Activated CD8-positive, alpha-beta memory T cell treated with anti-CD3 and anti-CD28 coated beads for 24 hours (primary cell): ENCODE measurements at regions not wholly inside any gene's neighbourhood (a gene's known extent, or its start where the extent isn't known, plus 50 kb on each side); places are given as distances from the start of the nearest gene placed in this dataset.

Source experiments
- DNase-seq: peaks from one replicate; pipeline ENCODE4 v3.0.0-alpha.2; 2020

GRCh38 chr18:25470062-25470461 lies 118.1 kb upstream of the ZNF521 start:
- DNase-seq = no peak

GRCh38 chr18:25469489-25469888 lies 117.5 kb upstream of the ZNF521 start:
- no peak for DNase-seq

- DNase-seq = no peak
Measured at GRCh38 chr18:25467226-25467987, 115.4 kb upstream of the ZNF521 start.

GRCh38 chr18:25465152-25465732 lies 113.3 kb upstream of the ZNF521 start:
- DNase-seq = no peak

GRCh38 chr18:25464227-25464626 lies 112.3 kb upstream of the ZNF521 start:
- no peak for DNase-seq

- DNase-seq = no peak
Measured at GRCh38 chr18:25463726-25464125, 111.8 kb upstream of the ZNF521 start.

GRCh38 chr18:25459814-25460213 lies 107.8 kb upstream of the ZNF521 start:
- no peak for DNase-seq

GRCh38 chr18:25457601-25458000 lies 105.6 kb upstream of the ZNF521 start:
- no peak for DNase-seq

GRCh38 chr18:25457126-25457525 lies 105.2 kb upstream of the ZNF521 start:
- DNase-seq = no peak

- no peak for DNase-seq
Measured at GRCh38 chr18:25456334-25457010, 104.5 kb upstream of the ZNF521 start.

- no peak for DNase-seq
Measured at GRCh38 chr18:25455646-25456045, 103.7 kb upstream of the ZNF521 start.

GRCh38 chr18:25455159-25455558 lies 103.2 kb upstream of the ZNF521 start:
- DNase-seq = no peak

GRCh38 chr18:25454730-25455129 lies 102.8 kb upstream of the ZNF521 start:
- no peak for DNase-seq

- DNase-seq = no peak
Measured at GRCh38 chr18:25454270-25454659, 102.3 kb upstream of the ZNF521 start.

GRCh38 chr18:25453556-25454269 lies 101.7 kb upstream of the ZNF521 start:
- no peak for DNase-seq

GRCh38 chr18:25451077-25451658 lies 99.2 kb upstream of the ZNF521 start:
- DNase-seq = no peak

GRCh38 chr18:25449046-25449445 lies 97.1 kb upstream of the ZNF521 start:
- no peak for DNase-seq

GRCh38 chr18:25446972-25447371 lies 95.0 kb upstream of the ZNF521 start:
- no peak for DNase-seq

- DNase-seq = no peak
Measured at GRCh38 chr18:25445430-25445829, 93.5 kb upstream of the ZNF521 start.

- DNase-seq = no peak
Measured at GRCh38 chr18:25443776-25444175, 91.8 kb upstream of the ZNF521 start.

- no peak for DNase-seq
Measured at GRCh38 chr18:25435149-25435782, 83.3 kb upstream of the ZNF521 start.

- no peak for DNase-seq
Measured at GRCh38 chr18:25434745-25435144, 82.8 kb upstream of the ZNF521 start.

- no peak for DNase-seq
Measured at GRCh38 chr18:25433590-25433989, 81.6 kb upstream of the ZNF521 start.
